ENCODE measurements at regions not wholly inside any gene's neighbourhood (a gene's known extent, or its start where the extent isn't known, plus 50 kb on each side); places are given as distances from the start of the nearest gene placed in this dataset.
A peak's percentile ranks its signal among the peaks of the same experiment; 100 is the strongest.
"Not testable (repeated sequence)": the region's sequence is repeated elsewhere in the genome, so short reads cannot be mapped to it uniquely, and the experiment has no call there.

- Histone ChIP-seq H3K4me1 (peaks cover 0 to 14% (median 2%) of the 10 kb centered on the region in 12 donors), H3K4me3 (no peak overlapping the region), H3K27ac (no peak overlapping the region), H3K27me3 (no peaks in the 10 kb centered on the region), H3K9me3 (no peaks in the 10 kb centered on the region), H3K36me3 (no peaks in the 10 kb centered on the region)
- no peak for TF ChIP-seq POLR2A (IDR thresholded peaks at IDR 0.05)
- TF ChIP-seq, protein P1, sequence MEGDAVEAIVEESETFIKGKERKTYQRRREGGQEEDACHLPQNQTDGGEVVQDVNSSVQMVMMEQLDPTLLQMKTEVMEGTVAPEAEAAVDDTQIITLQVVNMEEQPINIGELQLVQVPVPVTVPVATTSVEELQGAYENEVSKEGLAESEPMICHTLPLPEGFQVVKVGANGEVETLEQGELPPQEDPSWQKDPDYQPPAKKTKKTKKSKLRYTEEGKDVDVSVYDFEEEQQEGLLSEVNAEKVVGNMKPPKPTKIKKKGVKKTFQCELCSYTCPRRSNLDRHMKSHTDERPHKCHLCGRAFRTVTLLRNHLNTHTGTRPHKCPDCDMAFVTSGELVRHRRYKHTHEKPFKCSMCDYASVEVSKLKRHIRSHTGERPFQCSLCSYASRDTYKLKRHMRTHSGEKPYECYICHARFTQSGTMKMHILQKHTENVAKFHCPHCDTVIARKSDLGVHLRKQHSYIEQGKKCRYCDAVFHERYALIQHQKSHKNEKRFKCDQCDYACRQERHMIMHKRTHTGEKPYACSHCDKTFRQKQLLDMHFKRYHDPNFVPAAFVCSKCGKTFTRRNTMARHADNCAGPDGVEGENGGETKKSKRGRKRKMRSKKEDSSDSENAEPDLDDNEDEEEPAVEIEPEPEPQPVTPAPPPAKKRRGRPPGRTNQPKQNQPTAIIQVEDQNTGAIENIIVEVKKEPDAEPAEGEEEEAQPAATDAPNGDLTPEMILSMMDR (IDR thresholded peaks at IDR 0.05): no peak
- ATAC-seq (no peak), DNase-seq (no peak)
- intact Hi-C loops (cut with DNase I): no loop called here
- 79 to 94% (median 86%) methylated on average over 4 of the region's 4 CpGs for WGBS, 4 donors
These were observed 84.6 kb downstream of the DISP1 start for GRCh38 chr1:222899471-222899870.

- Histone ChIP-seq H3K4me1 (peaks cover 0 to 5% (median 3%) of the 10 kb centered on the region in 12 donors), H3K27me3 (no peaks in the 10 kb centered on the region), H3K4me3 (no peak overlapping the region), H3K36me3 (no peaks in the 10 kb centered on the region), H3K27ac (no peak overlapping the region), H3K9me3 (no peaks in the 10 kb centered on the region)
- intact Hi-C loops (cut with DNase I): no loop called here
- no peak for TF ChIP-seq POLR2A (IDR thresholded peaks at IDR 0.05)
- TF ChIP-seq, protein P1 (IDR thresholded peaks at IDR 0.05): no peak
- 94 to 99% (median 98%) methylated on average over 6 of the region's 6 CpGs for WGBS, 4 donors
- ATAC-seq (no peak), DNase-seq (no peak)
These were observed 89.6 kb downstream of the DISP1 start for GRCh38 chr1:222904451-222904850.

- TF ChIP-seq, protein P1 (IDR thresholded peaks at IDR 0.05): no peak
- TF ChIP-seq POLR2A (IDR thresholded peaks at IDR 0.05): no peak
- no peaks in the 10 kb centered on the region for H3K9me3 ChIP-seq
- no peak for ATAC-seq
- WGBS, 4 donors: 95 to 98% (median 97%) methylated on average over 3 of the region's 3 CpGs
- intact Hi-C loops (cut with DNase I): no loop called here
- H3K4me1 ChIP-seq: peaks cover 0 to 10% (median 7%) of the 10 kb centered on the region in 12 donors
- H3K36me3 ChIP-seq: no peaks in the 10 kb centered on the region
- H3K27ac ChIP-seq: no peak overlapping the region
- no peak overlapping the region for H3K4me3 ChIP-seq
- DNase-seq: no peak
- H3K27me3 ChIP-seq: no peaks in the 10 kb centered on the region
These were observed 90.3 kb downstream of the DISP1 start for GRCh38 chr1:222905151-222905550.

DNA sequence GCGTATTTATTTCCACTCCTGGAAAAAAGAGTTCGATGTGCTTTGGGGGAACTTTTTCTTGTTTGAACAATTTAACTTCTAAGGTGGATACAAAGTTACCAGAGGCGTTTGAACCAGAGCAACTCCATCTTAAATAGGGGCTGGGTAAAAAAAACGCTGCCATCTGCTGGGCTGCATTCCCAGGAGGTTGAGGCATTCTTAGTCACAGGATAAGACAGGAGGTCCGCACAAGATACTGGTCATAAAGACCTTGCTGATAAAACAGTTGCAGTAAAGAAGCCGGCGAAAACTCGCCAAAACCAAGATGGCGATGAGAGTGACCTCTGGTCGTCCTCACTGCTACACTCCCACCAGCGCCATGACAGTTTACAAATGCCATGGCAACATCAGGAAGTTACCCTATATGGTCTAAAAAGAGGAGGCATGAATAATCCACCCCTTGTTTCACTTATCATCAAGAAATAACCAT is 91.5 kb downstream of the DISP1 start:
- H3K9me3 ChIP-seq; H3K4me3 ChIP-seq; H3K27ac ChIP-seq; intact Hi-C loops (cut with DNase I); H3K36me3 ChIP-seq; DNase-seq; H3K27me3 ChIP-seq; ATAC-seq: not testable (repeated sequence)
- 93% methylated on average over 11 of the region's 11 CpGs for WGBS, 4 donors
- peaks cover 0 to 10% (median 7%) of the 10 kb centered on the region in 12 donors for H3K4me1 ChIP-seq

DNA sequence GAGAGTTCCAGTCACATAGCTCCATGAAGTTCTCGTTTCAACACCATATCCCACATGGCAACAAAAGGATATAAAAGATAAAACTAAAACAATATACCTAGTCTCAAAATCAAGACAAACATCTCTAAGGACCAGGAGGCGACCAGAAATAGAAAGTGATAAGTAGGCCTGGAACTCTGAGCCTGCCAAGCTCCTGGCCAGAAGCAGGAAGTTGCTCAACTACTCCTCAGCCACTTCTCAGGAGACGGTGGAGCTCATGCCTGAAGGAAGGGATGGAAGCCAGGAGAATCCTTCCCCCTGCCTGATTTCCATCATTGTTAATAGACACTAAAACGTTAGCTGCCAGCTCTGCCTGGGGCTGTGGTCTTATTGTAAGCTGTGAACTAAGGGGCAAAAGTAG is 94.7 kb downstream of the DISP1 start:
- no peak for TF ChIP-seq POLR2A (IDR thresholded peaks at IDR 0.05)

More for the DNA sequence above, 94.7 kb downstream of the DISP1 start:
- peak in 4 of 5 donors; percentile 22 to 44 (median 35) for DNase-seq
- intact Hi-C loops (cut with DNase I): no loop called here
- H3K9me3 ChIP-seq: no peaks in the 10 kb centered on the region
- H3K27me3 ChIP-seq: no peaks in the 10 kb centered on the region
- H3K4me3 ChIP-seq: no peak overlapping the region
- peak in 3 of 4 donors; percentile 65 to 80 (median 74) for ATAC-seq
- peak overlapping the region in 7 of 12 donors; percentile 1 to 31 (median 13) for H3K27ac ChIP-seq
- WGBS, 4 donors: 28 to 41% (median 31%) methylated on average over 4 of the region's 4 CpGs
- peaks cover 0 to 12% (median 7%) of the 10 kb centered on the region in 12 donors for H3K4me1 ChIP-seq
- H3K36me3 ChIP-seq: no peaks in the 10 kb centered on the region

Data from heart left ventricle (tissue), 16 donors.